ENCODE measurements at regions not wholly inside any gene's neighbourhood (a gene's known extent, or its start where the extent isn't known, plus 50 kb on each side); places are given as distances from the start of the nearest gene placed in this dataset.

DNA sequence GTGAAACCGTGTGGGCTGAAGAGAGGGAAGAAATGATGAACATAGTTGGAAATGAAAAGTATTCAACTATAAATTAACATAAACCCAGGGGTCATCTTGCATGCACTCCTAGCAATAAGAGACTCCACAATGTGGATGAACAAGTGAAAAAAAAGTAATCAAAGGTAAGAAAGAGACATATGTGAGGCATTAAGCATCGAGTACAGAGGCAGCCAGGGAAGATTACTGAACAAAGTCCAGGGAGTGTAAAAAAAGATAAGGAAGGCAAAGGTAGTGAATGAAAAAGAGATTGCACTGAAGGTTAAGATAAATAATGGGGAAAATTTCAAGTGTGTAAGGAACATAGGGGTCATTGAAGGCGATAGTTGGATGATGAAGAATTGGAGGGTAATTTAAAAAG lies 330.8 kb upstream of the PROX1 start:
- DNase-seq (ENCODE audit: low spot score), result no peak
- intact Hi-C loops (cut with DNase I), result no loop called here

DNA sequence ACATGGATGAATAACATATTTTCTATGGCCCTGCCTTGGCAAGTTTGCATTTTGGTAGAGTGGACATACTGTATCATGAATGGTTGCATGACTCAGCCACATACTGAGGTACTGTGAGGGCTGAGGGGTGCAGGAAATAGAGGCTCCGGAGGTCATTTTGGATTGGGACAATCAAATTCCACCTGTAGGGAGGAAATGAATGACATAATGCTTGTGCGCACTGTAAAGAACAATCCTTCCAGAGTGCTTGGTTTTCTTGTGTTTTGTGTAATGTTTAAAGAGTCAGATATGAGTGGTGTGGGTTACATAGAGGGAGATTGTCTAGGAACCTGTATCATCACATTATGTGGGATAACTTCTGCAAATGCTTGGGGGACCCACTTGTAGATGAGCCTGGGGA lies 329.9 kb upstream of the PROX1 start:
- DNase-seq (ENCODE audit: low spot score), result no peak
- intact Hi-C loops (cut with DNase I), result no loop called here

DNA sequence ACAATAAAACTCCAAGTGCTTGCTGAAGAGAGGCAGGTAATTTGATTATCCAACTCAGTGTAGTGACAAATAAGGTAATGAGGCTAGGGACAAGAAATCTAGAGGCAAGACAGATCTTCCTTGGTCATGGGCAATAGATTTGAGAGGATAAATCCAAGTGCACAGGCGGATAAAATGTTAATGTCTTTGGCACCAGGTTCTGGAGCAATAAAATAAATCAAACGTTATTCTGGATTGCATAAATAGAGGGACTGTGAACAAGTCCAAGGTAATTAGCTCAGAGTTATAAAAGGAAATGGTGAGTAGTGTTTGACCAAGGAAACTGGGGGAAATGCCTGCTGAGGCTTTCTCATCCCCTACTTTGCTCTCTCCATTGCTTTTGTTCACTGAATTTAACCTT lies 329.3 kb upstream of the PROX1 start:
- DNase-seq (ENCODE audit: low spot score), result no peak
- intact Hi-C loops (cut with DNase I), result no loop called here

DNA sequence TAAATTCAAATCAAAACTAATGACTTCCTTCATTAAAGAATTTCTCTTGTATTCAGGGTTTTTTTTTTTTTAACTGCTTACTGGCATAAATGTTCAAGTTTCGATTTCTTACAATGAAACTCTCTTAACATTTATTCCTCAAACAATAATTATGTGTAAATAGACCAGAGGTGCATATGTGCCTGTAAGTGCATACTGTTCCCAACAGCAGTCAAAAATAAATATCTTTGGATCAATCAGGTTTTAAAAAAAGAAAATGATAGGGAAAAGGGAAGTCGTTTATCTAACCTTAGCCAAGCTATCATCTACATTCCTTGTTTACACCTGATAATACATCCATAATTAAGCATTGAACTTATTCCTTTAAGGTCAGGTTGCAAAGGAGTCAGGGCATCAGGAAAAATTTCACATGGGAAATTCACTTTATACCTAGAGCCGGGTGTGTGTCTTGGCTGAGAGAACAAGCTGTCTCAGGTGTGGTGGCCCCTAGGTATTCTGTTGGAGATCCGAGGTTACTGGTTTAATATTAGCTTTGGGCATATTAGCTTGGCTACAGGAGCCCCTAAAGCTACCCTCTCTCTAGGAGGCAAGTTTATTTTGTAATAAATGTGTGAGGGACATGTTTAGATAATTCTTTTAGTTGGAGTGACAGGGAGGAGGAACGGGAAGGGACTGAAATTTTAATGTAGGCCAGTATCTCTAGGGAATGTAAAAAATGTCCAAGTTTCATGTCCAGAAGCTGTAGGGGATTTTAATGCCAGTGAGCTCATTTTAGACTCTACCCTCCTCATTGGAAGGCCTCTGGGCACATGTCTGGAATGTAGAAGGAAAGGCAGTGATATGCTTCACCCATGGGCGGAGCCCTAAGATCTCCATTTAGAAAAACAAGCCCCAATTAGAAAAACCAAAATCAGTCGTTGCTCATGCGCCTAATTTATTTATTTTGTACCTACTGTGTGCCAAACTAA lies 327.9 kb upstream of the PROX1 start:
- intact Hi-C loops (cut with DNase I), result no loop called here
- no peak for DNase-seq (ENCODE audit: low spot score)

DNA sequence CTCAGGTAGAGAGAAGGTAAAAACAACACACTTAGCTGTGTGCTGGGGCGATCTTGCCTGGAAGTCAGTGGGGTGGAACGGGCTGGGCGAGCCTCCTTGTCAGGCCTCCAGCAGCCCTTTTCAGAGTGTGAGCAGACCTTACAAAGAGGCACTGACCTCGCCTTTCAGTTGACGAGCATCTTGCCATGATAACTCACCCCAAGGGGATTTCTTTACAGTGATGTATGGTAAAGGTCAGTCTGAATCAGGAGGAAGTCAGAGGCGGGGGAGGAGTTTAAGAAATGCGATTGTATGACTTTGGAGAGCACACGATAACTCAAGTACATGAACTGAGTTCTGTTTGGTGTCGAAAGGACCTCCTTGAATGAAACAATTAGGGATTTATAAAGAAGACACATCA lies 326.5 kb upstream of the PROX1 start:
- intact Hi-C loops (cut with DNase I), result no loop called here
- DNase-seq (ENCODE audit: low spot score), result no peak

DNA sequence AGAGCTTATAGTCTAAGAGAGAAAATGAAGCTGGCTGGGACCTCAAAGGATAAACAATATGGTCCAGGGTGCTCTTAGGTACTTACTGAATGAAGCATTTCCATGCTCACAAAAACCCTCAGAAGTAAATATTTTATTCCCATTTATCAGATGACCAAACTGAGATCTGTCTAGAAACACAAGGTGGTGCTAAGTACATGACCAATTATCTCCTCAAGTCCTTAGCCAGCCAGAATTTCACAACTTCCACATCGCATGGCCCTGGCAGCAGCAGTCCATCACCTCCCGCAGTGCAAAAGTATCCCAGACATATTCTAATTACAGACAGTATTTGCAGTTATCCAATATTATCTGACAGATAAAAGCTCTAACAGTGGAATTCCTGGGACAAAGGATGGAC lies 321.7 kb upstream of the PROX1 start:
- no peak for DNase-seq (ENCODE audit: low spot score)
- intact Hi-C loops (cut with DNase I), result no loop called here

DNA sequence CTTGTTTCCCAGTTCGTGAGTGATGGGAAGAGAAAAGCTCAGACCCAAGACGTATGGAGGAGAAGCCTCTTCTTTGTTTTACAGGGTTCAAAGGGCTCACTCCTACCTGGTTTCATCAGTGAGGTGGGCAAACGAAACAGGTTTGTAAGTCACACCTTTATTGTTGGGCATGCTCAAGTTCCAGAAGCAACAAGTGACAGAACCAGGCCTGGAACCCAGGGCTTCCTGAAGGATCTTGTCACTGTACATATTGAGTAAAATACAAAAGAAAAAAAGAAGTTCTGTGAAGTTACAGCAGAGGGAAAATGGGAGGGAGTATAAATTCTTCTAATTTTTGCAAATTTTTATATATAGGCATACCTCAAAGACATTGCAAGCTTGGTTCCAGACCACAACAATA lies 320.9 kb upstream of the PROX1 start:
- no peak for DNase-seq (ENCODE audit: low spot score)
- intact Hi-C loops (cut with DNase I), result no loop called here

DNA sequence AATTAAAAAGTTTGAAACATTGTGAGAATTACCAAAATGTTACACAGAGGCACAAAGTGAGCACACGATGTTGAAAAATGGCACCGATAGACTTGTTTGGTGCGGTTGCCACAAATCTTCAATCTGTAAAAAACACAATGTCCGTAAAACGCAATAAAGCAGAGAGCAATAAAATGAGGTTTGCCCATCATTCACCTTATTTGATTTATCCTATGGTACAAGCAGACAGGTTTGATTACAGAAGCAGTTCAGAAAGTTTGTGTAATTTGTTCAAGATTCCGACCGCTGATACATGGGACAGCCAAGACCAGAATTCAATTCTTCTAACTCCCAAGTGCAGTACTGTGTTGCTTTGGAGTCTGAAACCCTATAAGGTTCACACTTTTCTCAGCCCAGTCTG lies 318.3 kb upstream of the PROX1 start:
- intact Hi-C loops (cut with DNase I), result no loop called here
- no peak for DNase-seq (ENCODE audit: low spot score)

DNA sequence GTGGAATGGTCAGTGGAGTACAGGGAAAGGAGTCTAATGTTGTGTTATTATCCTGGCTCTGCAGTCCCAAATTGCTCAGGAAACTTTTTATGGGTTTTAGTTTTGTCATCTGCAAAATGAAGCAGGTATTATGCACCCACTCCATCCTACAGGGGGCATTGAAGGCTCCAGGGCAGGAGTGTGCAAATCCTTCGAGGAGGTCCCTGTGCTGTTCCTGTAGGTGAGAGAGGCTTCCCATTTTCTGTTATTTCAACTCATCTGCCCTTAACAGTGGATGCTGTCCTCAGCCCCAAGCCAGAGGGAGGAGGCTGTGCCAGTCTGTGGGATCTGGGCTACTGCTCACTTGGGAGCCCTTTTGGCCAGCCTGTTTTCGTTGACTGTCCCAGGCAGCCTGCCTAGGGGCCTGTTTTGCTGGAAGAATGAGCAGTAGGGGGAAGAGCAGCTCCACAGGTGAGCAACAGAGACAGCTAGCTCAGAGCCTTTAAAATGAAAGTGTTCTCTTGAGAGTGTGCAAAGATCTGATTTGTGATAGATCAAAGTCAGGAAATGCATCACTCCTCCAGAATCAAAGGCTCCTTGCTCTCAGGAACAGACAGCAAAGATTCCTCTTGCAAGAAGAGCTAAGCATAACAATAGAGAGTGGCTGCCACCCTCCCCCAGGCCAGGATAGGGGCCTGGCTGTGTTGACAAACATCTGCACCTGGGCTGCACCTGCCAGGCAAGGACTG lies 317.6 kb upstream of the PROX1 start:
- intact Hi-C loops (cut with DNase I), result no loop called here
- DNase-seq (ENCODE audit: low spot score), result no peak

DNA sequence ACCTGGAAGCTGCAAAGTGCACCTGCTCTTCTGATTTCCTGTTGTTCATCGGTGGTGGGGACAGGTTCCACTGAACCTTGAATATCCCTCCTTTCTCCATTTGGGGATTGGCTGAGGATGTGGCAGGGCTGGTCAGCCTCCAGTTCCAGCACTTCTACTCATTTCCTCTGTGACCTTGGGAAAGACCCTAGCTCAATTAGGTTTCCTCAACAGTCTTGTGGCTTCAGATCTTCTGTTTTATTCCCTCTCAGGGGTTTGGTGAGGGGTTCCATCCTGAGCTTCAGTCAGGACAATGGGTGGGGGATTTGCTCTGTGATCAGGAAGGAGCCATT lies 317.1 kb upstream of the PROX1 start:
- DNase-seq (ENCODE audit: low spot score), result no peak
- intact Hi-C loops (cut with DNase I), result no loop called here

DNA sequence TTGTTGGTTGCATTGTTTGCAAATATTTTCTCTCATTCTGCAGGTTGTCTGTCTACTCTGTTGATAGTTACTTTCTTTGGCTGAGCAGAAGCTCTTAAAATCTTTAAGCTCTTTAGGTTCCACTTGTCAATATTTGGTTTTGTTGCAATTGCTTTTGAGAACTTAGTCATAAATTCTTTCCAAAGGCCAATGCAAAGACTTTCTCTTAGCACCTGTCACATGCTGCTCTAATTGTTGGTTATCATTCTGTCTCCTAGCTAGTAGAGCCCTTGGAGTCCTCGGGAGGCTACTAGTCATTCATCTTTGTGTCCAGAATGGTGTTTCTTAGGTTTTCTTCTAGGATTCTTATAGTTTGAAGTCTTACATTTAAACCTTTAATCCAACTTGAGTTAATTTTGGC lies 312.7 kb upstream of the PROX1 start:
- intact Hi-C loops (cut with DNase I), result no loop called here
- no peak for DNase-seq (ENCODE audit: low spot score)

DNA sequence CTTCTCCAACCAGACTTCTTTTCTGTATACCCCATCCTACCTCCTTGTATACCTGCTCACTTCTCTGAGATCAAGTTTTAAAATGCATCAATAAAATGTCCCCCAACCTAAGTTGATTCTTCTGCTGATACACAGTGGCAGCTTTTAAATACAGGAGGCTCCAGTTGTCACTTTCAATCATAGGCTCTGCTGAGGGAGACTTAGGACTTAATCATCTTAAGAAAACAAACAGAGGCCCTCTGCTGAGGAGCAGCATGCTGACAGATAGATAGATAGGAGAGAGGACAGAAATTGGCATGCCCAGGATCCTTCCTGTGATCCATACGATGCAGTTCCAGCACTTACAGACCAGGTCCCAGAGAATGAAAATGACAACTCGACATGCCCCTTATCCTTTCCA lies 311.0 kb upstream of the PROX1 start:
- intact Hi-C loops (cut with DNase I), result no loop called here
- no peak for DNase-seq (ENCODE audit: low spot score)

DNA sequence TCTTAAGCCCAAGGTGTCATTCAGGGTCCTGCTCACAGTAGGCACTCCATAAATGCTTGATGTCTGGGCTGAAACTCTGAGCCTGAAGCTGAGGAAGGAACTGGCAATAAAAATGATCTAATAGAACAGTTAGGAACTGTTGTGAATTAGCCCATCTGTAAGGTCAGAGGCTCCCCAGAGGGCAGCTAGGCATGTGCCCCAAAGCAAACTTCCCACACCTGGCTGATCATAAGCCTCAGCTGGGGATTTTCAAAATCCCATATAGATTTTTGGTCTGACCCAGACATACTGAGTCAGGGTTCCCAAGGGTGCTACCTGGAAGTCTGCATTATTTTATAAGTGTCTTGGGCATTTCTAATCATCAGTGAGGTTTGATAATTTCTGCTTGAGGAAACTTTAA lies 309.4 kb upstream of the PROX1 start:
- intact Hi-C loops (cut with DNase I), result no loop called here
- DNase-seq (ENCODE audit: low spot score), result no peak

DNA sequence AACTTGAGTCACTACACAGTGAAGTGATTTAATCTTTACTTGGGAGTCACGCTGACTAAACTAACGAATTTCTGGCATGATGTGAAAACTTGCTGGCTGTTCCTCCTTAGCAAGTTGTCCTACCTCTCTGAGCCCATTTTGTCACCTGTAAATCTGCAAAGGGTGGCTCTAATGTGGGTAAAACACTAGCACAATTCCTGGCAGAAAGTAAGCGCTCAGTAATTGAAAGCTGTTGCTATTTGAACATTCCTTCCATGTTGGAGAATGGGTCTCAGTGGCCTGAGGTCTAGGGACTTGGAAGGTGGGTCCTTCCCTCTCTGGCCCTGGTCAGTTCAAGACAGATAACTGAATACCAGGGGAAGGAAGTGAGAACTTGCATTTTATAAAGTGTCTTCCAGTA lies 309.0 kb upstream of the PROX1 start:
- intact Hi-C loops (cut with DNase I), result no loop called here
- no peak for DNase-seq (ENCODE audit: low spot score)

DNA sequence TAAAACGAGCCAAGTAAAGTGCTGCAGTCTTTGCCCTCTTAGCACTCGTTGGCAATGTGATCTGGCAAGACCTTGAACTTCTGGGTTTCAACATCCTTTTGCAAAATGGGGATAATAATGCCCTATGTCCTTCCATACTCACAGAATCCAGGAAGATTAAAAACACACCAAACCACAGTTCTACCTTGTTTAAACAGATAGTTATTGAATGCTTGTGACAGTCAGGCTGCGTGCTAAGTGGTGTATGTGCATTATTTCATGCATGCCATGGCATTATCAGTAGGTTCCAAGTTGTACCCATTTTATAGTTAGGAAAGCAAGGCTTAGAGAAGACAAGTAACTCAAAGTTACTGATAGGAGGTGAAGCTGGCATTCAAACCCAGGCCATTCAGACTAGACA lies 308.6 kb upstream of the PROX1 start:
- intact Hi-C loops (cut with DNase I), result no loop called here
- no peak for DNase-seq (ENCODE audit: low spot score)

DNA sequence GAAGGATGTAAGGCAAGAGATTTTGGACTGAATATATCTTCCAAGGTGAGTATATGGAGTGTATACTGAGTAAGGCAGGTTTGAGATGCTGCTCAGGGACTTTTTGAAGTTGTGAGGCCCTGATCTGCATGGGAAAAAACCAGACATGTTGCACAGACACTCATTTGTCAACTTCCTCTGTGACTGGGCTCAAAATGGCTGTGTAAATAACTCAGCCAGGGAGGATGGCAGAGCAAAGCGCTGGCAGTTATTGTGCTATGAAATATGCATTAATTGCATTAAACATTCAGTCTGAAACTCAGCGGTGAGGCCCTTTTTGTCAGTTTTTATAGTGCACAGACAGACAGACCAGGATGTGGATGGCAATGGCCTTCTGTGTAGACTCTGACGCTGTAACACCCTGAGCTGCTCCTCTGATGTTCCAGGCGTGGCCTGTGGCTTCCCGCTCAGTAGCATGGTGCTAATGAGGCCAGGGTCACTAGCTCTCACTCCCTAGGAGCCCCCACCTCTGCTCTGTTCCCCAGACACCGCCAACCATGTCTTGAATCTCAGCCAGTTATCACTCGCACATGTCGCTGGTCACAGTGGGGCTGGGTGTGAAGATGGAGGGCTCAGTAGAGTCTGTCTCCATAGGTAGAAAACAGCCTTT lies 307.0 kb upstream of the PROX1 start:
- no peak for DNase-seq (ENCODE audit: low spot score)
- intact Hi-C loops (cut with DNase I), result no loop called here

DNA sequence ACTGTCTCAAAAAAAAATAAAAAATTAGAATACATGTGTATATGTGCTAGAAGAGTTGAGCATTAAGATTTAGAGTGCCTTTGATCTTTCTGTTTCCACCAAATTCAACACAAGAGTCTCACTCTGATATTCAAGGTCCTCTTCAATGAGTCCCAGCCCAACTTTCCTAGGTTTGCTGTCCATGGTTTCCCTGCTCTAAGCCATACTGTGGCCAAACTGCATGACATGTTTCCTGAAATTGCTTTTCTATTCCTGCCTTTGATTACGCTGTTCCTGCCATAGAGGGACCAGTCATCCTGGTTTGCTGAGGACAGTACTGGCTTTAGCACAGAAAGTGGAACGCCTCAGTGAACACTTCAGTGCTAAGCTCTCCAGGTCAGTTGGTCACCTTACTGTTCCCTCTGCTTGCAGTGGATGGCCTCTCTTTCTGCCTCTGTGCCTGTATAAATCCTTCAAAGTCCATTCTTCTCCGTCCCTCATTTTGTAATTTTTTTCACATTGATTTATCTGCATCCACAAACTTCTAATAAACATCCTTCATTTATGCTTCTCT lies 305.9 kb upstream of the PROX1 start:
- no peak for DNase-seq (ENCODE audit: low spot score)
- intact Hi-C loops (cut with DNase I), result no loop called here

DNA sequence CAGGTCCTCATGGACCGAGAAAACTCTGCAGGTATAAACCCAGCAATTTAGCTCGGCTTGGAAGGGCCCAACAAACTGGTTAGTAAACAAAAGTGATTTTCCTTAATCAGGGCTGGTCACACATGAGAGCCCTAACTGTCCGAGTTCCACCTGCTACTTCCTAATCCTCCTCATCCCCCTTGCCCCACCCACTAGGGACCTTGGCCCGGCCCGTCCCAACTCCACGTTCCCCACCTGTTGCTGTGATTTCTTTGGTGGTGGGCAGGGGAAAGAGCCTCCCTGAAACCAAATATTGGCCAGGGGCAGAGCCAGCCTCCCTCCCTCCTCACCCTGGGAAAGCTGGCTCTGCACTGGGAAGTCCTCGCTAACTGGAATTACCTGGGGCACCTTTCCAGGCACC lies 304.2 kb upstream of the PROX1 start:
- no peak for DNase-seq (ENCODE audit: low spot score)
- intact Hi-C loops (cut with DNase I), result no loop called here

DNA sequence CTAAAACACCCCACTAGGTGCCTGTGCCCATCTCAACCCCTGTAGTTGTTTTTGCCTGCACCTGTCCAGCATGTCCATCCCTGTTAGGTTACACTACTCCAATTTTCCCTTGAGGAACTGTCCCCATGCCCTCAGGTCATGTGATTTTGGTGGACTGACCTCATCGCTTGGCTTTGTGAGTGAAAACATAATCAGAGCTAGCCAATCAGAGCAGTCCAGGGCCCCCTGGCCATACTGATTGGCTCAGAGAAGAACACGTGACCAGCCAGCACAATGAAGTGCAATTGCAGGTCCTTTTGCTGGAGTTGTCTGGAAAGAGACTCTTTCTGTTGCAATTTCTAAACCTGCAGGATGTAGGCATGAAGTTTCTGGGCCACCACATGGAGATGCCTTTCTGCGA lies 303.3 kb upstream of the PROX1 start:
- intact Hi-C loops (cut with DNase I), result no loop called here
- no peak for DNase-seq (ENCODE audit: low spot score)

DNA sequence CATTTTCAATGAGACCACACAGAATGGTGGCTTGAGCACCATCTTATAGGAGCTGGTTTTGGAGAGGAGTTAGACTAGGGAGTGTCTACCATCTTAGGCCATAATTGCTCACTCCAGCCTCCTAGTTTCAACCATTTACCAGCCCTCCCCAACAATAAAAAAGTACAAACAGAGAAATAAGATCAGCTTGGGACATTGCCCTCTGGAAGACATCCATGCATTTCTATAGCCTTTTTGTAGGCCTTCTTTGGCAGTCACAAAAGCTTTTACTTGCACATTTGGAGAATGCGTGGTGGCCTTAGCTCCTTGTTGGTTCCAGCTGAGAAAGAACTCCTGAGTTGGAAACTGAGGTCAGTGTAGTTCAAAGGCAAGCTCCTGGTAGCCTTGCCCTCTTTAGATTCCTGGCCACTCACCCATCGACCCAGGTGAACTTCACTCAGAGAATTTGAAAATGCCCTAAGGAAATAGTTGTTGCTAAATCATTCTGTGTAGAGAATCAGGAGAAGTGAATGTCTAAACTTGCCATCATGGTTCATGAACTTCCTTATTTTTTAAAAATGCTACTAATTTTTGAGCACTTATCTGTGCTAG lies 301.7 kb upstream of the PROX1 start:
- intact Hi-C loops (cut with DNase I), result no loop called here
- DNase-seq (ENCODE audit: low spot score), result no peak

All from posterior vena cava (tissue), 2 donors.